ENCODE measurements at regions not wholly inside any gene's neighbourhood (a gene's known extent, or its start where the extent isn't known, plus 50 kb on each side); places are given as distances from the start of the nearest gene placed in this dataset.
"Not testable (repeated sequence)": the region's sequence is repeated elsewhere in the genome, so short reads cannot be mapped to it uniquely, and the experiment has no call there.

DNA sequence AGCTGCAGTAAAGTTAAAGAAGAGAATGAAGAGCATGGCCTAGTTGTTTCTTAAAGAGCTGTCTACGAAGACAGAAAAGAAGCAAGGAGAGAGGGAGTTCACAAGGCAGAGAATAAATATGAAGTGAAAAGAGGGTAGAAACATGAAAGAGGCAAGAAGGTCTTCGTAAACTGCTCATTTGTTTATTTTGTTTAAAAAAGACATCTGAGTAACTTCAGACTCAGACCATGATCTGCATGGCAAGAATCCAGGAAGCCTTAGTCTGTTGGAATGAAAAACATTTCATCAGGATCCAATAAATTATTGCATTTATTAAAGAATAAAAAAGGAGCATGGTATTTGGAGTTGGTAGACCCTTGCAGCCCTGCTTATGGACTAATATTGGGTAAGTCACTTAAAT lies 151.1 kb downstream of the SEM1 start:
- DNase-seq: no peak

DNA sequence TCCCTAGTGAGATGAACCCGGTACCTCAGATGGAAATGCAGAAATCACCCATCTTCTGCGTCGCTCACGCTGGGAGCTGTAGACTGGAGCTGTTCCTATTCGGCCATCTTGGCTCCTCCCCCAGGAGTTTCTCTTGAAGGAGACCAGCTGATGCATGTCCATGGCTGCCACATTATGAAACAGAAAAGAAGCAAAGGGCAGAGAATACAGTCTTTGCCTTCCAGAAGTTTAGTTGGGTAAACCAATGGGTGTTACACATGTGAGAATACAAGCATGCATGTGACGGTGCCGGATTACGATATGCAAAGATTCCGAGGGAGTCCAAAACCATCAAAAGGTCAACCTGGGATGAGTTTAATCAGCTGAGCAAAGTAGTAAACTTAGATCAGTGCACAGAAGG lies 151.6 kb downstream of the SEM1 start:
- DNase-seq: no peak

DNA sequence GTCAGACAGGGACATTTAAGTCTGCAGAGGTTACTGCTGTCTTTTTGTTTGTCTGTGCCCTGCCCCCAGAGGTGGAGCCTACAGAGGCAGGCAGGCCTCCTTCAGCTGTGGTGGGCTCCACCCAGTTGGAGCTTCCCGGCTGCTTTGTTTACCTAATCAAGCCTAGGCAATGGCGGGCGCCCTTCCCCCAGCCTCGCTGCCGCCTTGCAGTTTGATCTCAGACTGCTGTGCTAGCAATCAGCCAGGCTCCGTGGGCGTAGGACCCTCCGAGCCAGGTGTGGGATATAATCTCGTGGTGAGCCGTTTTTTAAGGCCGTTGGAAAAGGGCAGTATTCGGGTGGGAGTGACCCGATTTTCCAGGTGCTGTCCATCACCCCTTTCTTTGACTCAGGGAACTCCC lies 152.0 kb downstream of the SEM1 start:
- not testable (repeated sequence) for DNase-seq

DNA sequence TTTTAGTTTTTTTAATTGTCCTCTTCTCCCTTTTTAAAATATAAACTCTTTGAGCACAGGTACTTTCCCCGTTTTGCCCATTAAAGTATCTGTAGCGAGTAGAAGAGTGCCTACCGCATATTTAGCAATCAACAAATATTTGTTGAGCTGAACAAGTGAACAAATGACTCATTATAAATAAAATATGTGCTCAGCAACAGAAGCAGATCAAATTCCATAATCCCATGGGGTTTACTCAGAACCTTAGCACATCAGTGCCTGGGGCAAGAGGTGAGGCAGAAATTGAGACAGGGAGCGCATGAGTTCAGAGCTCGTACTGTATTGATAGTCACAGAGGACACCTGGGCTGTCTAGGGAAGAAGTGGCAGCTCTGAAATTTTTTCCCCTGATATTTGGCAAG lies 161.0 kb downstream of the SEM1 start:
- DNase-seq: peak; percentile 39

DNA sequence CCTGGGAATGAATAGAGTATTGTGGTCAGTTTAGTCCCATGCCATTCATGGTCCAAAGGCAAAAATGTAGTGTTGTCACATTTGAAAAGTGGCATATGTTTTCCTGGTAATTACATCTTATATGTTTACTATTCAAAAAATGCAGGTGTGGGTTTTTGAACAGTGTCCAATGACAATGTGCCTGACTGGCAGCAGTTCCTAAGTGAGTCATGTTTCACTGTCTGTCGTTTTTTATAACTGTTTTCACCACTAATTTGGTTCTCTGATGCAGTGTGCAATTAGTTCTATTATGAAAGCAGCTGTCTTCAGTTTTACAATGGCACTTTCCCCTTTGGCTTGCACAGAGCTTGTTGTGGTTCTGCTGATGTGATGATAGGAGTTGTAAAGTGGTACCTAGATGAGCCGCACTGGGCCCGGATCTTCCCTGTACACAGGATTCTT lies 162.3 kb downstream of the SEM1 start:
- no peak for DNase-seq

DNA sequence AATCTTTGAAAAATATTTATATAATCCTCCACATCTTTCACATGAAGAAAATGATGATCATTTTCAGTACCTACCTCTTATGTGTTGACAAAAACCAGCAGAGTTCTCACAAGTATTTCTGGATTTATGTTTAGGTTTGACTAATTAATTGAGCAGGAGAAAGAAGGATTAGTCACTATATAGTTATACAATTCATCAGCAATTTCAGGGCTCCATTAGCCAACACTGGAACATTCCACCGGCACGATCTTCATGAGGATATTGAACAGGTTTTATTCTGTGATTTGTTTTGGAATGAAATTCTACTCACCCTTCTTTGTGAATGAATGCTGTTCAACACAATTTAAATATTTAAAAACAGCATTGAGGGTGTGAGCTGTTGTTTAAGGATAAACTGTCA lies 163.2 kb downstream of the SEM1 start:
- DNase-seq: no peak

DNA sequence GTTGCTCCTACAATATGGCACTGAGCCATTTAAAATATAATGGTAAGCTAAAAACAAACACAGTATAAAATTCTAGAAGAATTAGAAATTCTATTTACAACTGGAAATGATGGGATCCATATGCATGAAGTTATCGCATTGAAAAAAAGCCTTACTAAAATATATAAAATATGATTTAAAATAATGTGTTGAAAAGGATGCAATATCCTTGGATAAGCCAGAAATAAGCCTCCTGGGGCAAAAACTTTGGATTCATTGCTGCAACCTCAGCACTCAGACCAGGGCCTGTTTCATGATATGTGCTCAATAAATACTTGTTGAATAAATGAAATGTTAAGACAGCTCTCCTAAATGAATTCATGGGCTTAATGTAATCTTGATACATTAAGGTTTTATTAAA lies 170.2 kb downstream of the SEM1 start:
- DNase-seq: no peak

DNA sequence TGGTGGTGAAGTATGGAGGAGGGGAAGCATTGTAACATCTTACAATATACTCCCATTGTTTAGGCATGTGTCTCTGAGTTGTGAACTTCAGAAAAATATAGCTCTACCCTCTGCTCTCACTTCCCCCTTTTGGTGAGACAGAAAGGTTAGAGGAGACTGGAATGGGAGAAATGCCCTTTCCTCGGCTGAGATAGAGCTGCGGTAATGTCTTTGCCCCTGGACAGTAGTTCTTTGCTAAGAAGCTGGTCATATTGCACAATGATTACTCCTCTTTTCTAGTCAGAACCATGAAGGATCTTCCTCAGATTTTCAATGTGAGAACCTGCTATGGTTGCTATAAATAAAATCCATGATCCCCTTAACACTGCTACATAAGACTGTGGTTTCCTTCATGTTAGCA lies 171.0 kb downstream of the SEM1 start:
- DNase-seq: no peak

DNA sequence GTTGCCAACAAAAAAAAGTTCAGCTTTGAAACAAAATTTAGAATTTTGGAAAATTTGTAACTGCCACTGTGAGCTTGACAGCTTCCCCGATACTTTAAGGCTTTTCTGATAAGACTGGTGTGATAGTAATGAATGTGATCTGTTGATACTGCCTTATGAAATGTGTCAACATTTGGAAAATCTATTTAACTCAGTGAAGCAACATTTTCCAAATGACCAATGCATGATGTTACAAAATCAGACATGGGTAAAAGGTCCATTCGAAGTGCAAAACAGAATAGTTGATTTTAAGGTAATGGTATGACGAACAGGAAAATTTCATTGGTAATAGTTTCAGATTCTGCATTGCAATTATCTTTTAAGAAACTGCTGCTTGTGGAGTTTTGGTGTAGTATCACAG lies 175.4 kb downstream of the SEM1 start:
- no peak for DNase-seq

DNA sequence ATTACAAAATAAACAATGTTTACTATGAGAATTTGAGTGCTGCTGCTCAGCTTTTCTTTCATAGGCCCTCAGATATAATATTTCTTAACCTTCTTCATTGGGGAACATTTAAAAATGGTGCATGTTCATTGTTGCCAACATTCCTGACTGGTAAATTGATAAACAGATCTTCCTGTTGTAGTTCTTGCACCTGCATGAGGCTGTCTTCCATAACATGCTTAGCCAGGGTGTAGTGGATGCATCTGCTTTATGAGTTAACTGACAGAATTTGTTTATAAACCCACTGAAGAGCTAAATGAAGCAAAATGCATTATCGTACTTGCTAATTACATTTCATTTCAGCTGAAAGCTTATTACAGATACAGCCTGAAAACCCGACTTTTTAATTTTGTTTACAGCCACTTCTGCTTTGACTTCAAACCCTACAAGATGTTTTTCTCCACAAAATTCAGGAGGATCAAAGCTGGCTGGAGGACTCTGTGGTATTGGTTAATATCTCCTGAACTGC lies 177.2 kb downstream of the SEM1 start:
- no peak for DNase-seq

DNA sequence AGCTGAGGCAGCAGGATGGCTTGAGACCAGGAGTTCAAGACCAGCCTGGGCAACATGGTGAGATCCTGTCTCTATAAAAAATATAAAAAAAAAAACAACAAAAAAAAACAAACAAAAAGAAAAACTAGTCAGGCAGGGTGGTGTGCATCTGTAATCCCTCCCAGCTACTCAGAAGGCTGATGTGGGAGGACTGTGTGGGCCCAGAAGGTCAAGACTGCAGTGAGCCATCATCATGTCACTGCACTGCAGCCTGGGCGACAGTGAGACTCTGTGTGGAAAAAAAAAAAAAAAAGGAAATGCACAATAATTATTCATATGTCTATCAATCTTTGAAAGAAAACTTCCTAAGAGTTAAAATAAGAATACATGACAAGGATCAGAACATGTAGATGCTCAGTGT lies 178.3 kb downstream of the SEM1 start:
- DNase-seq: no peak

DNA sequence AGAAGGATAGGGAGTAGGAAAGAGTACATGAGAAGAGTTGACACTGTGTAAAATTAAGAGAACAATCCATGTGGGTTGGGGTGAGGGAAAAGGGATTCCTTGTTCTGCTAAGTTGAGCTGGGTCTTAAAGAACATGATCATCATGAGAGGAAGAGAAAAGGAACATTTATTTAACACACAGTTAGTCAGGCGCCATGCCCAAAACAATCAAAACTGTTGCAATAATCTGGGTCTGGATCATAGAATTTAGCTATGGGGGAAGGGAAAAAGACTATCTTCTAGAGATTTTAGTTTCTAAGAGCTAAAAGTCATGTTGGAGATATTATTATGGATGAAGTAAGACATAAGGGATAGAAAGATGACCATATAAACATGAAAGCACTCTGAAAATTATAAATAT lies 178.9 kb downstream of the SEM1 start:
- no peak for DNase-seq

DNA sequence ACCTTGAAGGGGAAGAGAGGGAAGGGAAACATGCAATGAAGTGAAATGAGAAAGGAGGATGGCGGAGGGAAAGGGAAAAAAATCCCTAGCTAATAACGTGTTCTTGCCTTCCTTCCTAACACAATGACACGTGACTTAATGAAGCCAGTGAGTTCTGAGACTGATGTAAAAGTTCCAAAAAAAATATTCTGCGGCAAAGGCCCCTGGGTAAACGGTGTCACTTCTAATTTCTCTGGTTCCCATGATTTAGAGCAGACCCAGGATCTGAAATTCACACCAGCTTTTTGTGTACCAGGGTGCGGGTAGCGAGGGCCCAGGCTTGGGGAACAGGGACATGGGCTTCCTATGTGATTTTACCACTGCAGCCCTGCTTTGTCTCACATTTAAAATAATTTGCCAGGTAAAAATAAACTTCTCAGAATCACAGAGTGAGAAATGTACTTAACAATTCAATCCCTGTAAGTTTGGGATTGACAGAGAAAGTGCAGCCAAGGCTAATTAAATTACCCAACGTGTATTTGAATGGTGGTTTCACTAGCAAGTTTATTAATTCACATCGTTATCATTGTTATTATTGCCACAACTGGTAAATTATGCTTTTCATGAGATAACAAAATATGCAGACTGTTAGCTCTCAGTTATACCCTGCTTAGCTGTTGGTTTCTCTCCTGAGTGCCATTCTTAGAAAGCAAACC lies 182.4 kb downstream of the SEM1 start:
- DNase-seq: no peak

DNA sequence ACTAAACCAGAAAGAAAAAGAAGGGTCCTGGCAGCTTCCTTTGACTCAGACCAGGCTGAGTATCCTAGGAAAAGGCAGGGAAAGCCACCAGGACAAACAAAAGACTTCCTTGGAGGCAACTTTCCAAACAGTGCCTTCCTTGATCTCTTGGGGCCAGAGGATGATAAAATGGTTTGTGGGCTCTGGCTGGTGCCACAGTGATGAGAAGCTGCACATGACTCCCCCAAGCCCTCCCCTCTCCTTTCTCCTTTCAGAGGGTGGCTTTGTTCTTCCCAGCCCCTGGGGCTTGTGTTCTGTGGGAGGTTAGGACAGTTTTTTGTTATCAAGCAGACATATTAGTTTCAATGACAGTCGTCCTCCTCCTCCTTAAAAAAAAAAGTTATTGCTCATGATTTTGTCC lies 183.2 kb downstream of the SEM1 start:
- DNase-seq: no peak

DNA sequence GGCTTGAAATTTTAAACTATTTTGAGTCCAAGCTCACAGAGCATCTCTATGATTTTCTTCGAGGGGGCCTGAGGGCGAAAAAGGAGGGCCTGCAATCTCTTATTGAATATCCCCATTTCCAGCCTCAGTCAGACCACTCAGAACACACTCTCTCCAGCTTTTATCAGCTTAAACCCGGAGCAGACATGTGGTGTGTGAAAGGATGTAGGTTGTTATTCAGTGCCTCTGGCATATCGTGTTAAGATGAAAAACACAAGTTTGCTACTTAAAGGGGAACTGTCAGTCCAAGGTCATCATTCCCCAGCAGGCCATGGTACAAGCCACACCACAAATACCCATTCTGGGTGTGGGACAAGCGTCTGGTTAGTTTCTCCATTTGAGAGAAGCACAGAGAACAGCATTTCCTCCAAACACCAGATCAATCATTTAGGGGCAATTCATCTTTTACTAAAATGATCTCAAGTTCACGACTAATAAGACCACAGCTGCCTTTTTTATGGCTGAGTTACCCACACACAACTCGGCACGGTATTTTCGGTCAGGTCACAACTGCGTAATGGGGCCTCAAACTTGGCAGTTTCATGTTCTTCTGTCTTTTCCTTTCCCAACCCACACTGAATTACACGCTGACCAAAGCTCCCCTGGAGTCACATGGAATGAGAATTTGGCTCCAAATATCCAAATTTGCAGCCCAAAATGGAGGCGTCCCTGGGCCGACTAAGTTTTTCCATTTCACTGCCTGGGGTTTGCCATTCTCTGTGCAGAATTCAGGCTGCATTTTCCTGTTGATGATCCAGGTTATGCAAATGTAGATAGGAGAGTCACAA lies 188.4 kb downstream of the SEM1 start:
- DNase-seq: no peak

DNA sequence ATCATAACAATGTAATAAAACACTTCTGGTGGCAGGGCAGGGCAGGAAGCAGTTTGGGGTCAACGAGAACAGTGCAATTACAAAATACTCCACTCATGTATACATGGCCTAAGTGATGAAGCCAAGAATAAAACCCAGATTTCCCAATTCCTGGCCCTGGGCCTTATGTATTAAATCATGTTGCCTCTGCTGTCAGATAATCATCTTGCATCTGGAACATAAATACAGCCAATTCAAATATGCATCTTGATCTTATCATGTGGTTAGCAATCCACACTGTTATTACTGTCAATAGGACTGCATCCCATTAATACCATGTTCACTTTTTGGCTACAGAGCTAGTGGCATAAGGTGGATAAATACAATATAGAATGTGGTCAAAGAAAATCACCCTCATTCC lies 186.5 kb upstream of the SLC25A13 start:
- peak; percentile 45 for DNase-seq

DNA sequence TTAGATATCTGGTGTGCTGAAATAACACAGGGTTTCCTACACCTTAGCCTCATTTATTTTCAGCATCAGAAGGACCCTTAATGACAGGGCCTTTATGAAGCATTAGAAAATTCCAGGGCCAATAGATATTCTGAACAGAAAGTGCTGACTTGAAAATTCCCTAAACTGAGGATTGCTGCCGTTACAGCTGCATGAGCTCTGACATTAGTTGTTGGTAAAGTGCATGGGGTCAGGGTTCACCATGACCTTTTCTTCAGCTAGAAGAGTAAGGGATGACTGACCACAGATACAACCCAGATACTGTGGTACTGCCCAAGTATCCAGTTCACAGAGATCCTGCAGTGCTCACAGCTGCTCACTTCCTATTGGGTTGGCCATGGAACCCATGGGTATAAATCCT lies 181.7 kb upstream of the SLC25A13 start:
- no peak for DNase-seq

DNA sequence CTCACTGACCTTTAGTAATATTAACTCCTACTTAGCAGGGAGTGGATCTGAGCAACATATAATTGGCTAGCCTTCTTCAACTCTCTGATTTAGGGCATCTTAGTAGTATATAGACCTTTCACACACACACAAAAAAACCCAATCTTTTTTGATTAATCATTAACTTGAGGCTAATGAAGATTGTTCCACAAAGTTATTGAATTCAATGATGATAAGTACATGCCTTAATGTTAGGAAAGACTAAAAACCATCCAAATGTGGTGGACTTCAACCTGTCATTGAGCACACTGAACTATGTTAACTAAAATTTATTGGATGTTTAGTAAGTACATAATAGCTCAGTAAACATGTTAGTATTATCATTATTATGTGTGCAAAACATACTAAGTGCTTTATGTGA lies 179.4 kb upstream of the SLC25A13 start:
- DNase-seq: no peak

DNA sequence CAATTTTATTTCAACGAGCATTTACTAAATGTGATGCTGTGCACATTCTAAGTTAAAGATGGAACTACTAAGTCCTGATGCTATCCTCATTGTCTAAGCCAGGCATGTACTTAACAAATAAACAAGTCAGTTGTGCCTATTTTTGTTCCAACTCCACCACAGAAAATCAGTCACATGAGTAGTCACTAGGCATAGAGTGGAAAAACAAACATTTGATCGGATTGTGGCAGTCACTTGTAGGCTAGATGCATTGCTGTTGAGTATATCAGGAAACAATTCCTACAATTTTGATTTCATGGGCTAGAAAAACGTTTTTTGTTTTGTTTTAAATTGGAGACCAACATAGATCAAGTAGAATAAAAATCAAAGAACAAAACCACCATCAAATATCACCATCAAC lies 177.6 kb upstream of the SLC25A13 start:
- no peak for DNase-seq

DNA sequence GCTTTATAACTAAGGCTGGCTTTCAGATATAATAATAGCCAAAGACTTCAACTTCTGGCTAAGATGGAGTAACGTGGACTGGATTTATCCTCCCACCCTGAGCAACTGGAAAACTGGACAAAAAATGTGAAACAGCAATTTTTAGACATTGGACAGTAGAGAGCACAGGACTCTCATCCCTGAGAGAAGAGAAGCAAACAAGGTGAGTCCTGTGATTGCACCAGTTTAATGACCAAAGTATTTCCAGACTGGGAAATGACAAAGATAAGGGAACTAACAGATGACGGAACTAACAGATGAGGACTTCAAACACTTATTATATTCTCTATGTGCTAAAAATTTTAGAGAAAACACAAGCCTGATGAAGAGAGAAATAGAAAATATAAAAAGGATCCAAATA lies 175.7 kb upstream of the SLC25A13 start:
- DNase-seq: no peak

DNA sequence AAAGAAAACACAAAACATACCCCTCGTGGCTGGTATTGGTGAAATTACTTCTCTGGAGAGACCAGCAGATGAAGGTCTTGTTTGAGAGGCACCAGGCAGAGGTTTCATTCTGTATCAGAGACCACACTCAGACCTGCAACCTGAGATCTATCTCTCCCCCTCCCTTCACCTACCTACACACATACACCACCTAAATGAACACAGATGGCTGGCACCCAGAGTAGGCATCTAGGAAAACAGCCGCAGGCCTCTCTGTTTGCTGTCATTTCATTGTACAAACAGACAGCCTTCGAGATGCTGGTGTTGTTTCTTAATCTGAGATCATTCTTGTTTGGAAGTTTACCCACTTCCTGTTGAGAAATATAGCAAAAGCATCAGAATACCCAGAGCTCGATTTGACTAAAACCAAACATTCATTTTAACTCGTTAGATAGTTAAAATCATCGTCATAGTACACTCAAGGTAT lies 173.9 kb upstream of the SLC25A13 start:
- no peak for DNase-seq

DNA sequence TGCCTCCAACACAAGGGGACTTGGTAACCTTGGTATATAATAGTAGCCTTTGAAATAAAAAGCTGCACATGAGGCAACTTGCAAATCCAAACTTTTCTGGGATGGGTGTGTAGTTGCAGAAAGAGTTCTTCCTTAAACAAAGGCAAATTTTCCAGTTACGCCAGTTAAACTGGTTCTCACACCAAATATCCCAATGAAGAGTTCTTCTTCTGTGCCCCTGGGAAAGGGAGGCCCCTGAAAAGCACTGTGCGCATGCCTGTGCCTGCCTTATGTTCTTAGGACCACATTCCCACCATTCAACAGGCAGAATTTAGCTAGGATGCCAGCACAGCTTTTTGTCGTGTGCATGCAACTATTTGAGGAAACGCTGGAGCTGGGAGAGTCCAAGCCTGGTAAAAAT lies 164.8 kb upstream of the SLC25A13 start:
- DNase-seq: peak; percentile 29

DNA sequence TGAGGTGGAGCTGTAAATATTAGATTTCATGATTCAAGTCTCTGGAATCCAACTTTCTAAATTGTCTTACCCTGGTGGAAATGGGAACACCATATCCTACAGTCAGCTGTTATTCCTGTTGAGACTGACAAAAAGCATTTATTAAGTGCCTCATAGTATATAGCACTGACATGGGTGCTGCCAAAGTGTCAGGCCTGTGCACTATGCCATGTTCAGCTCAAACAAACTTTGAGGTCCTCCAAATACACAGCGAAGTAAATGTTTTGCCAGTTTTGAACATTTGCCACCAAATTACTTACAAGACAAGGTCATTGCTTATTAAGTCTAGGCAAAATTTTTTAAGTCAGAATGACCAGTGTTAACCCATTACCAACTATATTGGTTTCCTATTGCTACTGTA lies 162.9 kb upstream of the SLC25A13 start:
- no peak for DNase-seq

DNA sequence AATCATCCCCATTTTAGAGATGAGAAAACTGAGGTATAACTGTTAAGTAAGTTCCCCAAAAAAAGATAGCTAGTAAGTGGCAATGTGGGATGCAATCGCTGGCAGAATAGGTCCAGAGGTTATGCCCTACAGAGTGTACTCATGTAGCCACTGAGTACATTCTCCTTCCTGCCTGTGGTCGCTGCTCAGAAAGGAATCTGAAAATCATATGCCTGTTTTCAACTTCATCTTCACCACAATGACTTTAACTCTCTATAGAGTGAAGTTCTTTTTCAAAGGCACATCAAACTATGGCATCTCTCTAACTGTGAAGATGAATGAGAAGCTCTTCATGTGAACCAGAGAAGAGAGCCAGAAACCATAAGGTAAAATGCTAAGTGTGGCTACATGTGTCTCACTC lies 162.2 kb upstream of the SLC25A13 start:
- no peak for DNase-seq

Data from eye (tissue), 1 donor.